UCSD-AML1 (cell line): ENCODE measurements at regions not wholly inside any gene's neighbourhood (a gene's known extent, or its start where the extent isn't known, plus 50 kb on each side); places are given as distances from the start of the nearest gene placed in this dataset.

Source experiments
- DNase-seq: peaks from one replicate; lab custom pipeline; 2025; ENCODE audit not compliant: unreplicated experiment; lab: John Stamatoyannopoulos, UW

GRCh38 chr2:163459986-163460385 is 275.8 kb downstream of the FIGN start:
- no peak for DNase-seq

- no peak for DNase-seq
Measured at GRCh38 chr2:163456953-163457743, 278.7 kb downstream of the FIGN start.

DNA sequence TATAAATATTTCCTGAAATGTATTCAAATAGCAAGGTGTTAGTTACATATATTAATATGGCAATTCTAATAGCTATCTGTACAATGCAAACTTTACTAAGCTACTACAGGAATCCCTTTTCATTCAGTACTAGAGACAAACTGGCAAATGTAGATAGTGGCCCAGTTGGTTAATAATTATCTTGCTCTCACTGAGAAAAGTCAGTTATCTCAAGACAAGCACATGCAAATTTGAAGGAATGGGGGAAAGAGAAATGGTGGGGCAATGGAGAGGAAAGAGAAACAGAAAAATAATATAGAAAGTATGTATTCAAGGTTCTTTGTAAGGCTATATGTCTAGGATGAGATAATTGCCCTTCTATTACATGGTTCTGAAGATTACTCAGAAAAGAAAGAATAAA is 280.0 kb downstream of the FIGN start:
- DNase-seq, result no peak

- no peak for DNase-seq
Measured at GRCh38 chr2:163453920-163454319, 281.9 kb downstream of the FIGN start.

GRCh38 chr2:163441603-163442002 is 294.2 kb downstream of the FIGN start:
- DNase-seq, result no peak

GRCh38 chr2:163436963-163437362 is 298.8 kb downstream of the FIGN start:
- no peak for DNase-seq

DNA sequence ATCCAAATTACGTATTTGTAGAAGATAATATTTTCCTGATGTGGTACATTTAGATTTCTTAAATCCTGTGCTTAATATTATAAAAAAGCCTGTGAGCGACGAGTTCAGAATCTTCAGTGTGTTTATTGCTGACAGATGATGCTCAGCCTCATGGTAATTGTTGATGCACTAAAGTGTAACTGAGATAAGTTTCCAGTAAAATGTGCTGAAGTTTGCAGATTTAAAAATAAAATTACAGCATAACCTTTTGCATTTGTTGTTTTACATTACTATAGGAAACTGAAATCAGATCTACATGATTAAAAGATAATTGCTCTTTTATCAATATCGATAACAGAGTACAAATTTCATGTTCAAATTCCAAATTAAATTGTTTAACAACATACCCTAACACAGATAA is 307.6 kb downstream of the FIGN start:
- DNase-seq, result no peak

- no peak for DNase-seq
Measured at GRCh38 chr2:163420604-163421003, 315.2 kb downstream of the FIGN start.

GRCh38 chr2:163419000-163419830 is 316.6 kb downstream of the FIGN start:
- DNase-seq, result no peak

DNA sequence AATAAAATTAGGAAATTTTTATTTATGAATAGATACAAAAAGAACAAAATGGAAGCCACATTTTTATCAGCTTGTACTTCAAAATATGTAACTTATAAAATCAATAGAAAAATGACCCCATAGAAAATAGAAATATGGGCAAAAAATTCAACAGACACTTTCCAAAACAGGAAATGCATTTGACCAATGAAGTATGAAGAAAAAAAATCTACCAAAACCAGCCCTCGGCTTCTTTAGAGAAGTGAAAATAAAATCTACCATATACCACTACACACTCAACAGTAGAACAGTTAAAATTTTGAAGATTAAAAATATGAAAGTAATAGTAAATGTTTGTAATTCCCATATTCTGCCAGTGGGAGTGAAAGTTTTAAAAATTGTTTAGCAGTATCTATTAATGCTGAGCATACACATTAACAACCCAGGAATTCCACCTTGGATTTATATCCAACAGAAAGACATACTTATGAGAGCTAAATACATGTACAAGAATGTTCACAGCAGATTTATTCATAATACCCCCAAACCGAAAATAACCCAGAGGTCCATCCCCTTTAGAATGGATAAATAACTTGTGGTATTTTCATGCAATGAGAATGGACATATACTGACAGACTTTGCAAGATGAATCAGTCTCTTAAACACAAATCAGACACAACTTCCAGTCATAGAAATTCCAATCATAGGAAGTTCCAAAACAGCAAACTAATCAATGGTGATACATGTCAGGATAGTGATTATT is 318.0 kb downstream of the FIGN start:
- no peak for DNase-seq

DNA sequence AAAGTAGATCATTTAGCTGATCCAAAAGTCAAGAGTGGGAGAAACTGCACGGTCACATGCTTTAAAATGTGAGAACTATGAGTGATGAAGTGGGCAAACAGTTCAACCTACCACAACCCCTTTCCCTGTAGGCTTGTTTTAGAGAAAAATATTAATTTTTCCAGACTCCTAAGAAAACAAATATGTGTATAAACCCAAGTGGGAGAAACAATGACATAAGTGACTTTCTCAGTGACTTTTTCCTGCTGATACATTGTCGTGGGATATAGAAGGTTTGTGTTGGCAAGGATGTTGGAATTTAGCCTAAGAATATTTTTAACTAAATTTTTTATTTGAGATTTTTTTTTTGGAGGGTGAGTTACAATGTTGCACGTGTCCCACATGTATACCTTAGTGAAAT is 321.7 kb downstream of the FIGN start:
- no peak for DNase-seq

DNA sequence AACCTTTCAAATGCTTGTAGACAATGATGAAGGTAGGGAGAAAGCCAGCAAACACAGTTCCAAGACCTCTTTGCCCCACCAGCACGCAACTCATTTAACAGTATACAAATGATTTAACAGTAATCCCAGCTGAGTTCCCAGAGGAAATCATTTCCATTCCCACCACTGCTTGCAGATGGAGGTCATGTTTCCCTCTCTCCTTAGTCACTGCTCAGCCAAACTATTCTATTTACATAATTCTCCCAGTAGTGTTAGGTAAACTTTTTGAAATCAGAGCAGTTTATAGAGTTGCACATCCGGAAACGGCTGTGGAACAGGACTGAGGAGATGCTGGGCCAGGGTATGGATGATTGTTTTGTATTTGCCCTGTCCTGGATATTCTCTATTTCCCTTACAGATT is 328.5 kb downstream of the FIGN start:
- DNase-seq, result no peak

GRCh38 chr2:163405298-163405697 is 330.5 kb downstream of the FIGN start:
- DNase-seq, result no peak

DNA sequence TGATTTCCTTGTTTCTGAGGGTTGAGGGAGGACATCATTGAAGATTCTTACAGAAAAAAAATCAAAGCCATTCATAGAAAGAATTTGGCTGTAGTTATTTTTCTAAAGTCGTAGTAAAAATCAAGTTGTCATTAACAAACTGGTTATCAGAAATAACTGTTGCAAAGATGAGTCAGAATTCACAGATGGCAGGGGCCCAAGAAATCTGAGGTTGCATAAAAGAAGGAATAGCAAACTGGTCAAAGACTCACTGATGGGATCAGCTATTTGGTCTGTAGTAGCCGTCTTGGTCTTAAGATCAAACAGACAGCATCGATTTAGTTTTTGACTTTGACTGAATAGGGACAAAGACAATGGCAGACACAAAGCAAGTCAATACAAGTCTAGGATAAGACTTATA is 334.3 kb downstream of the FIGN start:
- DNase-seq, result no peak

DNA sequence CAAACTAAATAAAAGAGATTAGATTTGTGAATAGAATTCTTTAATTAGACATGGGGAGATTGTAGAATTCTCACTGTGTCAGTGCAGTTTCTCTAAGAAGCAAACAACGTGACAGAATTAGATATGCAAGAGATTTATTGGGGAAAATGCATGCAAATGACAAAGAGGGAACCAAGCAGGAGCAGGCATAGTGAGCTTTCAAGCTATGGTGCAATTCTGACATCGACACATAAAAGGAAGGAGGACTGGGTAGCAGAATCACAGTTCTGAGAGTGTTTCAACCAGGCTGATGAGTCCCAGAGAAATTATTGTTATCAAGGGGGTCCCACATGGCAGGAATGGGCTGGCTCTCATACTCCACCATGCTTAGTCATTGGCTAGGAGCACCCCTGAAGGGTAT is 338.4 kb downstream of the FIGN start:
- DNase-seq, result no peak

- no peak for DNase-seq
Measured at GRCh38 chr2:163395602-163396001, 340.2 kb downstream of the FIGN start.

DNA sequence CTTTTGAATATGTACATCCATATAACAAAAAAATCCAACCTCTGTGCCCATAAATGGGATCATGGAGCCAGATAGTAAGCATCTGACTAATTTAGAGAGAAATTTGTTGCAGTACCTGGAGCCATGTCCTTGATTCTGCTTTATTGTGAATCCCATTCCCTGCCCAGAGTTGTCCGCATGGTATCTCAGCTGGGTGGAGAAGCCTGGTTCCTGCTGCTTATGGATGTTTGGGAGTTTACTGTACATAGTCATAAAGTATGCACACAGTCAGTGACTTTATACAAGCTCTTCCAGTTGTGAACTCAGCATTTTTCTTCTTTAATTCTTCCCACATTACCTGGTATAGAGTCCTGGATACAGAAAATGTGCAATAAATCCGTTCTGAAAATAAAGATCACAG is 346.0 kb downstream of the FIGN start:
- DNase-seq, result no peak

DNA sequence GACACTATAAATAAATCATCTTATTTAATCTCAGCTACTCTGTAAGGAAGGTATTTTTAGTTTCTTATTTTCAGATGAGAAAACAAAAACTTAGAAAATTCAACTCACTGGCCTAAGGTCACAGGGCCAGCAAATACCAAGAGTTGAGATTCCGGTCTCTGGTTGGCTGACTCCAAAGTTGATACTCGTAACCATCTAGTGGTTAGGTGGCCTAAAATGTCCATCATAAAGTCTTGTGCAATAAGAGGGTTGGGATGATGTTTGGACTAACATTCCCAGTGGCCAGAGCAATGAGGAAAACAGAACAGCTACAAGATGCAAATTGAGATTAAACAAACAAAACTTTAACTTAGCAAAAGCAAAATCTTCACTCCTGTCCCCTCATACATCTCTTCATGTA is 360.3 kb downstream of the FIGN start:
- no peak for DNase-seq

GRCh38 chr2:163375070-163375469 is 360.7 kb downstream of the FIGN start:
- DNase-seq, result no peak

- no peak for DNase-seq
Measured at GRCh38 chr2:163374282-163374681, 361.5 kb downstream of the FIGN start.

DNA sequence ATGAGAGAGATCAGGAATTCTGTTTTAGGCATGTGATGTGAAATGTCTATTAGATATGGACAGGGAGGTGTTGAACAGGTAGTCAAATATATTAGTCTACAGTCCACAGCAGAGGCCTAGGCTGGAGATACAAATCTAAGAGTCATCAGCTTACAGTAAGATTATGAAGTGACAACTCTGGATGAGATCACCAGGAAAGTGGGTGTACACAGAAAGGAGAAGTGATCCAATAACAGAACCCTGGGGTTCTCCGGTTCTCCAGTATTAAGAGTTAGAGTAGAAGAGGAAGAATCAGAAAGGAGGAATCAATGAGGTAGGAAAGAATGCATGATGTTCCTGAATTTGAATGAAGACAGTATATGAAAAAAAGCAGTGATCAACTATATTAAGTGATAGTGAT is 362.3 kb downstream of the FIGN start:
- DNase-seq, result no peak
